ENCODE measurements at regions not wholly inside any gene's neighbourhood (a gene's known extent, or its start where the extent isn't known, plus 50 kb on each side); places are given as distances from the start of the nearest gene placed in this dataset.

DNA sequence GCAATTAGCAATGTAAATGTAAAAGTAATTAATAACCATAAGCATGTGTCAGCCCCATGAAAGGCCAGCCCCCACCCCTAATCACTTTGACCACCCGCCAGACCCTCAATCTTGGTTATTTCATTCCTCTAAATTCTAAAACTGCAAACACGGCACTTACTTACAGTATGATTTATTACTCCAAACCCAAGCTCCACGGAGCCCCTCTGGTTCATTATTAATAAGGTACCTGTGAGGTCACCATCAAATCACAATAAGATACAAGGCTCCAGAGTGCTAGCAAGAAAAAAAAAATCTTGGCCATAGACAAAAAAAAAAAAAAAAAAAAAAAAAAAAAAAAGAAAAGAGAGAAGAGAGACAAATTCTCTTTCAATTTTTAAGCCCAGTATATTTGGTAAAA, 879.5 kb downstream of the TDRD15 start:
- no peak for TF ChIP-seq BHLHE40 (IDR thresholded peaks at IDR 0.05; ENCODE audit: low read depth, low read length)
- no peak for TF ChIP-seq ZFP36 (IDR thresholded peaks at IDR 0.05; ENCODE audit: borderline replicate concordance, partially characterized antibody)
- TF ChIP-seq CBX8 (IDR thresholded peaks at IDR 0.05) = no peak
- no peak overlapping the region for H3K4me3 ChIP-seq
- CTCF ChIA-PET = no interaction called here
- no peak for DNase-seq (ENCODE audit: low read depth in 1 of 2, low spot score in 1 of 2)
- no peak overlapping the region for H3K27ac ChIP-seq
- no peak for FAIRE-seq
- no peaks in the 10 kb centered on the region for H3K4me1 ChIP-seq
- H3K9me3 ChIP-seq = peaks cover 2% of the 10 kb centered on the region; the same call in 1 of the 3 replicates
- 1% methylated on average over 3 of the region's 3 CpGs for WGBS (ENCODE audit: missing lambda C conversion rate)
- no peak for ATAC-seq
- POLR2A ChIA-PET = no interaction called here
- no peak overlapping the region for H3K4me2 ChIP-seq

GRCh38 chr2:22011048-22011447, 887.3 kb downstream of the TDRD15 start:
- DNase-seq (ENCODE audit: low read depth in 1 of 2, low spot score in 1 of 2) = no peak
- H3K4me1 ChIP-seq = no peaks in the 10 kb centered on the region
- POLR2A ChIA-PET = no interaction called here
- no peak overlapping the region for H3K27ac ChIP-seq
- ATAC-seq = no peak
- H3K4me3 ChIP-seq = no peak overlapping the region
- WGBS (ENCODE audit: missing lambda C conversion rate) = 0% methylated on average over 1 of the region's 1 CpG
- TF ChIP-seq, protein P1, sequence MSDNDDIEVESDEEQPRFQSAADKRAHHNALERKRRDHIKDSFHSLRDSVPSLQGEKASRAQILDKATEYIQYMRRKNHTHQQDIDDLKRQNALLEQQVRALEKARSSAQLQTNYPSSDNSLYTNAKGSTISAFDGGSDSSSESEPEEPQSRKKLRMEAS (IDR thresholded peaks at IDR 0.05) = no peak
- TF ChIP-seq RARB (CRISPR knock-in tag; IDR thresholded peaks at IDR 0.05) (no peak), RFX5 (IDR thresholded peaks at IDR 0.05) (no peak), BHLHE40 (IDR thresholded peaks at IDR 0.05; ENCODE audit: low read depth, low read length) (no peak), CBX2 (IDR thresholded peaks at IDR 0.05; ENCODE audit: borderline replicate concordance, low read depth) (no peak), REST (IDR thresholded peaks at IDR 0.05) (no peak), ZC3H11A (IDR thresholded peaks at IDR 0.05) (no peak), PHF8 (IDR thresholded peaks at IDR 0.05; ENCODE audit: borderline replicate concordance, low read depth) (no peak), TP53 (CRISPR knock-in tag; IDR thresholded peaks at IDR 0.05) (no peak), POLR2A (IDR thresholded peaks at IDR 0.05; ENCODE audit: low read length) (no peak), FOSL2 (IDR thresholded peaks at IDR 0.05) (no peak), FOSL2 (CRISPR knock-in tag; IDR thresholded peaks at IDR 0.05) (no peak)
- TF ChIP-seq, protein P2, sequence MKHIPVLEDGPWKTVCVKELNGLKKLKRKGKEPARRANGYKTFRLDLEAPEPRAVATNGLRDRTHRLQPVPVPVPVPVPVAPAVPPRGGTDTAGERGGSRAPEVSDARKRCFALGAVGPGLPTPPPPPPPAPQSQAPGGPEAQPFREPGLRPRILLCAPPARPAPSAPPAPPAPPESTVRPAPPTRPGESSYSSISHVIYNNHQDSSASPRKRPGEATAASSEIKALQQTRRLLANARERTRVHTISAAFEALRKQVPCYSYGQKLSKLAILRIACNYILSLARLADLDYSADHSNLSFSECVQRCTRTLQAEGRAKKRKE (CRISPR knock-in tag; IDR thresholded peaks at IDR 0.05; ENCODE audit: low read depth) = no peak
- H3K4me2 ChIP-seq = no peak overlapping the region
- CTCF ChIA-PET = interaction anchor here (0.5 kb wide), 1 partner anchor 639 kb away, joined by 3 read pairs; no protein-coding TSS in a partner anchor
- H3K9me3 ChIP-seq = peaks cover 9% of the 10 kb centered on the region; the same call in 2 of the 3 replicates
- FAIRE-seq = no peak

GRCh38 chr2:22020091-22020742, 896.4 kb downstream of the TDRD15 start:
- 13% methylated on average over 6 of the region's 6 CpGs for WGBS (ENCODE audit: missing lambda C conversion rate)
- Histone ChIP-seq H3K4me1 (no peaks in the 10 kb centered on the region), H3K27ac (no peak overlapping the region), H3K9me3 (no peaks in the 10 kb centered on the region), H3K4me2 (no peak overlapping the region), H3K4me3 (no peak overlapping the region)
- POLR2A ChIA-PET = no interaction called here
- TF ChIP-seq NPAS2 (CRISPR knock-in tag; IDR thresholded peaks at IDR 0.05; ENCODE audit: borderline replicate concordance) = no peak
- no peak for TF ChIP-seq JUNB (IDR thresholded peaks at IDR 0.05)
- TF ChIP-seq MAFK (IDR thresholded peaks at IDR 0.05; ENCODE audit: partially characterized antibody) = no peak
- TF ChIP-seq KDM5A (IDR thresholded peaks at IDR 0.05) = no peak
- DNase-seq (ENCODE audit: low read depth in 1 of 2, low spot score in 1 of 2) (no peak), FAIRE-seq (no peak), ATAC-seq (no peak)
- CTCF ChIA-PET = interaction anchor here (0.7 kb wide), 1 partner anchor 1104 kb away, joined by 3 read pairs; no protein-coding TSS in a partner anchor
